ENCODE measurements at regions not wholly inside any gene's neighbourhood (a gene's known extent, or its start where the extent isn't known, plus 50 kb on each side); places are given as distances from the start of the nearest gene placed in this dataset.

DNA sequence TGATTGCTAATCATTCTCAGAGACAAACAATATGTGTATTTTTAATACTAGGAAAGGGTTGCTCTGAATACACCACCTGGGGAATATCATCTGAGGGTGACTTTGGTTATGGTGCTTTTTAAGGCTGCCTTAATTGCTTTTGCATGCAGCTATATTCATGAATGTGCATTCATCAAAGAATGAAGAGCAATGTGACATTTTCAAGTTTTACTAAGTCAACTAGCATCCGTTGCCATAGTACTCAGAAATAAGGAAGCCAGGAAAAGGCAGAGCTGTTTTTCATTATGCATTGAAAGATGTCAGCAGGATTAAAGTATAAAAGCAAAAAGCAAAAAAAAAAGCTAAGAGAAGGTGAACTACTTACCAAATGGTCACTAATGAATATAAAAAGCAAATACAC, 67.4 kb upstream of the PCDH18 start (continued):
- TF ChIP-seq, protein P1, sequence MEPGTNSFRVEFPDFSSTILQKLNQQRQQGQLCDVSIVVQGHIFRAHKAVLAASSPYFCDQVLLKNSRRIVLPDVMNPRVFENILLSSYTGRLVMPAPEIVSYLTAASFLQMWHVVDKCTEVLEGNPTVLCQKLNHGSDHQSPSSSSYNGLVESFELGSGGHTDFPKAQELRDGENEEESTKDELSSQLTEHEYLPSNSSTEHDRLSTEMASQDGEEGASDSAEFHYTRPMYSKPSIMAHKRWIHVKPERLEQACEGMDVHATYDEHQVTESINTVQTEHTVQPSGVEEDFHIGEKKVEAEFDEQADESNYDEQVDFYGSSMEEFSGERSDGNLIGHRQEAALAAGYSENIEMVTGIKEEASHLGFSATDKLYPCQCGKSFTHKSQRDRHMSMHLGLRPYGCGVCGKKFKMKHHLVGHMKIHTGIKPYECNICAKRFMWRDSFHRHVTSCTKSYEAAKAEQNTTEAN (CRISPR knock-in tag; IDR thresholded peaks at IDR 0.05), result no peak
- TF ChIP-seq, protein P2, sequence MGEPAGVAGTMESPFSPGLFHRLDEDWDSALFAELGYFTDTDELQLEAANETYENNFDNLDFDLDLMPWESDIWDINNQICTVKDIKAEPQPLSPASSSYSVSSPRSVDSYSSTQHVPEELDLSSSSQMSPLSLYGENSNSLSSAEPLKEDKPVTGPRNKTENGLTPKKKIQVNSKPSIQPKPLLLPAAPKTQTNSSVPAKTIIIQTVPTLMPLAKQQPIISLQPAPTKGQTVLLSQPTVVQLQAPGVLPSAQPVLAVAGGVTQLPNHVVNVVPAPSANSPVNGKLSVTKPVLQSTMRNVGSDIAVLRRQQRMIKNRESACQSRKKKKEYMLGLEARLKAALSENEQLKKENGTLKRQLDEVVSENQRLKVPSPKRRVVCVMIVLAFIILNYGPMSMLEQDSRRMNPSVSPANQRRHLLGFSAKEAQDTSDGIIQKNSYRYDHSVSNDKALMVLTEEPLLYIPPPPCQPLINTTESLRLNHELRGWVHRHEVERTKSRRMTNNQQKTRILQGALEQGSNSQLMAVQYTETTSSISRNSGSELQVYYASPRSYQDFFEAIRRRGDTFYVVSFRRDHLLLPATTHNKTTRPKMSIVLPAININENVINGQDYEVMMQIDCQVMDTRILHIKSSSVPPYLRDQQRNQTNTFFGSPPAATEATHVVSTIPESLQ (CRISPR knock-in tag; IDR thresholded peaks at IDR 0.05), result no peak

DNA sequence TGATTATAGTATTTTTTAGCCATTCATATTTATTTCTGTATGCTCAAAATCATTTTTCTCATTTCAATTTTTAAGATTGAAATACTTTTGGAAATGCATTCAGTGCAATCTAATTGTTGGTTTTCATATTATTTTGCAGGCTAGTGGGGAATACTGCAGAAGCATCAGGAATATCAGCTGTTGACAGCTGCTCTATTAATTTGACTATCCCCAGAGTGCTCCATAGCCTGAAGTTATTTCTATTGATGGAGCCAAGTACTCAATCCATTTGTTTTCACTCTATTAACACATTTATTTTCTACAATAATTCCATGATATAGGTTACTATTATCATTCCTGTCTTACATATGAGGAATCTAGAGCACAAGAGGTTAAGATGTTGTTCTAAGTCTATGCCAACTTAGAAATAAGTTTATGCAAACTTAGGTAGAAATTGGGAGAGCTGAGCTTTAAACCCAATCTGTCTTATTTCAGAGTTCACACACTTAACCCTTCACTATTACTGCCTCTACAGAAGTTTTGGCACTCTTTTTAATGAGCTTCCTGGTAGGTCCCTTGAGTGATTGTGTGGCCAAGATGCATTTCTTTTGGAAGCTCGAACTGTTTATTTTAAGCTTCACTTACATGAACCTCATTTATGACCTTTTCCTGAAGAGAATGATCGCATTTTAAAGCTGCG, 65.6 kb upstream of the PCDH18 start:
- TF ChIP-seq ZNF396 (CRISPR knock-in tag; IDR thresholded peaks at IDR 0.05; ENCODE audit: borderline replicate concordance) (no peak), ELF4 (CRISPR knock-in tag; IDR thresholded peaks at IDR 0.05; ENCODE audit: low read depth) (no peak), NFYB (CRISPR knock-in tag; conservative IDR thresholded peaks at IDR 0.05; ENCODE audit: low read depth) (no peak), NFATC4 (CRISPR knock-in tag; IDR thresholded peaks at IDR 0.05) (no peak), GRHL2 (CRISPR knock-in tag; IDR thresholded peaks at IDR 0.05; ENCODE audit: insufficient replicate concordance, severe bottlenecking) (no peak), ZNF263 (CRISPR knock-in tag; IDR thresholded peaks at IDR 0.05; ENCODE audit: low read depth) (no peak), ZNF317 (CRISPR knock-in tag; IDR thresholded peaks at IDR 0.05; ENCODE audit: borderline replicate concordance, low read depth) (no peak), FOXJ3 (CRISPR knock-in tag; IDR thresholded peaks at IDR 0.05; ENCODE audit: borderline replicate concordance) (no peak), ZNF219 (CRISPR knock-in tag; IDR thresholded peaks at IDR 0.05; ENCODE audit: borderline replicate concordance) (no peak), ZNF232 (CRISPR knock-in tag; IDR thresholded peaks at IDR 0.05) (no peak), TP53 (CRISPR knock-in tag; IDR thresholded peaks at IDR 0.05) (no peak), HMGA2 (CRISPR knock-in tag; IDR thresholded peaks at IDR 0.05) (no peak), ETV6 (CRISPR knock-in tag; IDR thresholded peaks at IDR 0.05) (no peak), SMAD3 (CRISPR knock-in tag; IDR thresholded peaks at IDR 0.05; ENCODE audit: borderline replicate concordance) (no peak)
- TF ChIP-seq, protein P3, sequence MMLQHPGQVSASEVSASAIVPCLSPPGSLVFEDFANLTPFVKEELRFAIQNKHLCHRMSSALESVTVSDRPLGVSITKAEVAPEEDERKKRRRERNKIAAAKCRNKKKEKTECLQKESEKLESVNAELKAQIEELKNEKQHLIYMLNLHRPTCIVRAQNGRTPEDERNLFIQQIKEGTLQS (CRISPR knock-in tag; conservative IDR thresholded peaks at IDR 0.05), result no peak
- TF ChIP-seq, protein P1 (CRISPR knock-in tag; IDR thresholded peaks at IDR 0.05), result no peak
- TF ChIP-seq, protein P4, sequence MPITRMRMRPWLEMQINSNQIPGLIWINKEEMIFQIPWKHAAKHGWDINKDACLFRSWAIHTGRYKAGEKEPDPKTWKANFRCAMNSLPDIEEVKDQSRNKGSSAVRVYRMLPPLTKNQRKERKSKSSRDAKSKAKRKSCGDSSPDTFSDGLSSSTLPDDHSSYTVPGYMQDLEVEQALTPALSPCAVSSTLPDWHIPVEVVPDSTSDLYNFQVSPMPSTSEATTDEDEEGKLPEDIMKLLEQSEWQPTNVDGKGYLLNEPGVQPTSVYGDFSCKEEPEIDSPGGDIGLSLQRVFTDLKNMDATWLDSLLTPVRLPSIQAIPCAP (CRISPR knock-in tag; IDR thresholded peaks at IDR 0.05), result no peak
- TF ChIP-seq, protein P5, sequence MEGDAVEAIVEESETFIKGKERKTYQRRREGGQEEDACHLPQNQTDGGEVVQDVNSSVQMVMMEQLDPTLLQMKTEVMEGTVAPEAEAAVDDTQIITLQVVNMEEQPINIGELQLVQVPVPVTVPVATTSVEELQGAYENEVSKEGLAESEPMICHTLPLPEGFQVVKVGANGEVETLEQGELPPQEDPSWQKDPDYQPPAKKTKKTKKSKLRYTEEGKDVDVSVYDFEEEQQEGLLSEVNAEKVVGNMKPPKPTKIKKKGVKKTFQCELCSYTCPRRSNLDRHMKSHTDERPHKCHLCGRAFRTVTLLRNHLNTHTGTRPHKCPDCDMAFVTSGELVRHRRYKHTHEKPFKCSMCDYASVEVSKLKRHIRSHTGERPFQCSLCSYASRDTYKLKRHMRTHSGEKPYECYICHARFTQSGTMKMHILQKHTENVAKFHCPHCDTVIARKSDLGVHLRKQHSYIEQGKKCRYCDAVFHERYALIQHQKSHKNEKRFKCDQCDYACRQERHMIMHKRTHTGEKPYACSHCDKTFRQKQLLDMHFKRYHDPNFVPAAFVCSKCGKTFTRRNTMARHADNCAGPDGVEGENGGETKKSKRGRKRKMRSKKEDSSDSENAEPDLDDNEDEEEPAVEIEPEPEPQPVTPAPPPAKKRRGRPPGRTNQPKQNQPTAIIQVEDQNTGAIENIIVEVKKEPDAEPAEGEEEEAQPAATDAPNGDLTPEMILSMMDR (IDR thresholded peaks at IDR 0.05), result no peak
- CTCF ChIA-PET, result no interaction called here
- ATAC-seq (no peak), DNase-seq (ENCODE audit: low spot score) (no peak)
- no peak overlapping the region for H3K27ac Mint-ChIP-seq
- peaks cover 3% of the 10 kb centered on the region; the same call in 1 of the 2 replicates for H3K9me3 Mint-ChIP-seq
- H3K27me3 Mint-ChIP-seq (ENCODE audit: low read depth), result no peaks in the 10 kb centered on the region
- POLR2A ChIA-PET, result no interaction called here
- H3K36me3 Mint-ChIP-seq, result no peaks in the 10 kb centered on the region; the same call in 1 of the 2 replicates
- peaks cover 9% of the 10 kb centered on the region for H3K4me1 Mint-ChIP-seq
- no peak overlapping the region for H3K4me3 Mint-ChIP-seq
